Peyer's patch (tissue), 4 donors: ENCODE measurements at regions not wholly inside any gene's neighbourhood (a gene's known extent, or its start where the extent isn't known, plus 50 kb on each side); places are given as distances from the start of the nearest gene placed in this dataset.
A peak's percentile ranks its signal among the peaks of the same experiment; 100 is the strongest.

ENCODE experiments used
- POLR2A ChIP-seq, 2 donors: fragments of 450-650 bp; IDR thresholded peaks; one replicate each; pipeline ENCODE4 v1.5.1; 2017; ENCODE audit warnings: antibody characterized with exemption in 2 of 2, mild to moderate bottlenecking in 2 of 2, moderate library complexity in 2 of 2
- TF ChIP-seq, protein P1 (sequence below), 6 experiments: fragments of 450-650 bp in 4 of 6; fragments of 200-600 bp in 2 of 6; sonication (generic) in 1 of 6; IDR thresholded peaks; one replicate each; pipeline ENCODE4 v1.5.1; 2017 to 2019; ENCODE audit warnings: antibody characterized with exemption in 6 of 6, mild to moderate bottlenecking in 3 of 6, moderate library complexity in 1 of 6

DNA sequence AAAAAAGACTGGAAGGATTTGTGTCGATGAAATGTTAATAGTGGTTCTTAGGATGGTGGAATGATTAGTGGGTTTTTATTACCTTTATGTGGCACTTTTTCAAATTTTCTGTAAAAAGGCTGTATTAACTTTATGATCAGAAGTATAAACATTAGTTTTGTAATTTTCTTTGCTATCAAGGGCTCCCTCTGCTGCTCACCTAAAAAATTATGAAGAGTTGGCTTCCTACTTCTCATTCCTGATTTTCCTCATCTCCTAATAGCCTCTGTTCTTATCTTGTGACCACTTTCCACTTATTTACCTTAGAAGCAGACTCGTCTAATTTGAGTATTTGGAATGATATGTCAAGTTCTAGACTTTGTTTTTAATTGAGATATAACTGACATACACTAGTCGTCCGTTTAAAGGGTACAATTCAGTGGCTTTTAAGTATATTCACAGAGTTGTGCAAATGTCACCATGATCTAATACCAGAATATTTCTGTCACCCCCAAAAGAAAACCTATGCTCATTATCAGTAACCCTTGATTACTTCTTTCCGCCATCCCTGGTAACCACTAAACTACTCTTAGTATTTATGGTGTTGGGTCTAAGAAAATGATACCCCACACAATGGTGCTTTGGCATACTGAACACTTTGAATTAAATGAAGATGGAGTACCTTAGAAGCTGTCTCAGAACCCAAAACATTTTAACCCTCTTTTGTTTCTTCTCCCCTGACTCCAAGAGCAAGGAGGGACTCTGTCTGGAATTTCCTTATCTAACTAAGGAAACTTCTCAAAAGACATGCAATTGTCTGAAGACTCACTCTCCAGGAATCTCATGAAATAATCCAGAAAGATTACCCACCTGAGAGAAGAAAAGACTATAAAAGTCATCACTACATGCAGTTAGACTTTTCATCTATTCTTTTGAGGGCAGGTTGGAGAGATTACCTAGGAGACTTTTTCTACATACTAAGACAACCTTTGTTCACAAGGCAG, 311.3 kb downstream of the DLEU7 start:
- no peak for TF ChIP-seq POLR2A (IDR thresholded peaks at IDR 0.05)
- TF ChIP-seq, protein P1, sequence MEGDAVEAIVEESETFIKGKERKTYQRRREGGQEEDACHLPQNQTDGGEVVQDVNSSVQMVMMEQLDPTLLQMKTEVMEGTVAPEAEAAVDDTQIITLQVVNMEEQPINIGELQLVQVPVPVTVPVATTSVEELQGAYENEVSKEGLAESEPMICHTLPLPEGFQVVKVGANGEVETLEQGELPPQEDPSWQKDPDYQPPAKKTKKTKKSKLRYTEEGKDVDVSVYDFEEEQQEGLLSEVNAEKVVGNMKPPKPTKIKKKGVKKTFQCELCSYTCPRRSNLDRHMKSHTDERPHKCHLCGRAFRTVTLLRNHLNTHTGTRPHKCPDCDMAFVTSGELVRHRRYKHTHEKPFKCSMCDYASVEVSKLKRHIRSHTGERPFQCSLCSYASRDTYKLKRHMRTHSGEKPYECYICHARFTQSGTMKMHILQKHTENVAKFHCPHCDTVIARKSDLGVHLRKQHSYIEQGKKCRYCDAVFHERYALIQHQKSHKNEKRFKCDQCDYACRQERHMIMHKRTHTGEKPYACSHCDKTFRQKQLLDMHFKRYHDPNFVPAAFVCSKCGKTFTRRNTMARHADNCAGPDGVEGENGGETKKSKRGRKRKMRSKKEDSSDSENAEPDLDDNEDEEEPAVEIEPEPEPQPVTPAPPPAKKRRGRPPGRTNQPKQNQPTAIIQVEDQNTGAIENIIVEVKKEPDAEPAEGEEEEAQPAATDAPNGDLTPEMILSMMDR (IDR thresholded peaks at IDR 0.05), result peak in 5 of 6 experiments; percentile 22 to 63 (median 55)
